HepG2 (cell line): ENCODE measurements at regions not wholly inside any gene's neighbourhood (a gene's known extent, or its start where the extent isn't known, plus 50 kb on each side); places are given as distances from the start of the nearest gene placed in this dataset.

Experiments used
- CC2D1A ChIP-seq: sonication (generic); formaldehyde crosslinking; IDR thresholded peaks from 2 replicates; pipeline ENCODE4 v1.8.1; 2023; ENCODE audit warnings: mild to moderate bottlenecking, missing genetic modification reagents
- DRAP1 ChIP-seq: IDR thresholded peaks from 2 replicates; pipeline ENCODE4 v1.6.1; 2016; ENCODE audit warnings: missing genetic modification reagents, missing compliant biosample characterization
- IKZF4 ChIP-seq: sonication (generic); formaldehyde crosslinking; IDR thresholded peaks from 2 replicates; pipeline ENCODE4 v1.5.1; 2020; ENCODE audit warnings: borderline replicate concordance, mild to moderate bottlenecking, low read depth, missing genetic modification reagents; ENCODE audit errors: not compliant biosample characterization
- NCOA5 ChIP-seq: sonication (generic); formaldehyde crosslinking; IDR thresholded peaks from 2 replicates; pipeline ENCODE4 v1.4.0; 2020; ENCODE audit warnings: missing genetic modification reagents
- NR0B2 ChIP-seq: sonication (generic); formaldehyde crosslinking; IDR thresholded peaks from 2 replicates; pipeline ENCODE4 v1.4.0; 2020; ENCODE audit warnings: mild to moderate bottlenecking, missing genetic modification reagents
- SIX4 ChIP-seq: sonication (generic); formaldehyde crosslinking; IDR thresholded peaks from 2 replicates; pipeline ENCODE4 v1.4.0; 2020; ENCODE audit warnings: missing genetic modification reagents
- SKIL ChIP-seq: sonication (generic); formaldehyde crosslinking; IDR thresholded peaks from 2 replicates; pipeline ENCODE4 v1.8.0; 2022; ENCODE audit warnings: missing genetic modification reagents, mild to moderate bottlenecking, moderate library complexity, borderline replicate concordance
- SRSF1 ChIP-seq: fragments of 200-400 bp; formaldehyde crosslinking; optimal IDR thresholded peaks from 2 replicates; pipeline ENCODE3; 2017; ENCODE audit warnings: mild to moderate bottlenecking, low read depth, low read length, moderate library complexity
- TFE3 ChIP-seq: IDR thresholded peaks from 2 replicates; pipeline ENCODE4 v1.6.1; 2016
- ZNF160 ChIP-seq: sonication (generic); formaldehyde crosslinking; IDR thresholded peaks from 2 replicates; pipeline ENCODE4 v1.8.0; 2022; ENCODE audit warnings: mild to moderate bottlenecking, inconsistent platforms, missing genetic modification reagents
- ZNF407 ChIP-seq: sonication (generic); formaldehyde crosslinking; IDR thresholded peaks from one replicate; pipeline ENCODE4 v1.5.1; 2020; ENCODE audit warnings: mild to moderate bottlenecking, missing genetic modification reagents; ENCODE audit errors: not compliant biosample characterization
- ZNF570 ChIP-seq: sonication (generic); formaldehyde crosslinking; IDR thresholded peaks from 2 replicates; pipeline ENCODE4 v1.4.0; 2020; ENCODE audit warnings: mild to moderate bottlenecking, missing genetic modification reagents, borderline replicate concordance
- ZNF883 ChIP-seq: sonication (generic); formaldehyde crosslinking; IDR thresholded peaks from 2 replicates; pipeline ENCODE4 v1.5.1; 2020; ENCODE audit warnings: mild to moderate bottlenecking, missing genetic modification reagents; ENCODE audit errors: not compliant biosample characterization
- ZSCAN5A ChIP-seq: sonication (generic); formaldehyde crosslinking; IDR thresholded peaks from 2 replicates; pipeline ENCODE4 v1.8.0; 2022; ENCODE audit warnings: mild to moderate bottlenecking, missing genetic modification reagents, borderline replicate concordance

GRCh38 chr16:9316615-9317014 lies 225.2 kb downstream of the HAPSTR1 start (continued):
- TF ChIP-seq SKIL (CRISPR knock-in tag) (peak; percentile 67; the same call in 1 of the 2 replicates), SIX4 (CRISPR knock-in tag) (peak; percentile 69; the same call in 1 of the 2 replicates), NCOA5 (CRISPR knock-in tag) (no peak), IKZF4 (CRISPR knock-in tag) (no peak), ZNF160 (CRISPR knock-in tag) (no peak), SRSF1 (no peak), ZNF407 (no peak), CC2D1A (CRISPR knock-in tag) (no peak), NR0B2 (CRISPR knock-in tag) (no peak), DRAP1 (peak; percentile 33; the same call in 1 of the 2 replicates), ZSCAN5A (CRISPR knock-in tag) (no peak), TFE3 (CRISPR knock-in tag) (peak; percentile 83), ZNF570 (CRISPR knock-in tag) (no peak), ZNF883 (no peak)
